HAP-1 (cell line): ENCODE measurements at regions not wholly inside any gene's neighbourhood (a gene's known extent, or its start where the extent isn't known, plus 50 kb on each side); places are given as distances from the start of the nearest gene placed in this dataset.

Experiments
- DNase-seq, 2 experiments: peaks; one replicate each; pipeline ENCODE4 v3.0.0-alpha.2; 2016 to 2020; ENCODE audit warnings: low spot score in 2 of 2
- H3K27me3 ChIP-seq: fragments of 250-450 bp; sonication (Bioruptor Pico); 2 replicates; pipeline ENCODE4 v1.5.1; 2020; ENCODE audit warnings: low read depth, mild to moderate bottlenecking, moderate library complexity
- H3K36me3 ChIP-seq: fragments of 250-450 bp; sonication (Bioruptor Pico); replicated peaks from 2 replicates; pipeline ENCODE4 v1.5.1; 2020; ENCODE audit warnings: mild to moderate bottlenecking
- H3K4me1 ChIP-seq: fragments of 250-450 bp; sonication (Bioruptor Pico); 2 replicates; pipeline ENCODE4 v1.5.1; 2020; ENCODE audit warnings: mild to moderate bottlenecking
- H3K4me3 ChIP-seq: fragments of 250-450 bp; sonication (Bioruptor Pico); 2 replicates; pipeline ENCODE4 v1.5.1; 2020; ENCODE audit warnings: mild to moderate bottlenecking, moderate library complexity
- H3K9me3 ChIP-seq: fragments of 250-450 bp; sonication (Bioruptor Pico); 2 replicates; pipeline ENCODE4 v1.5.1; 2020; ENCODE audit warnings: mild to moderate bottlenecking, moderate library complexity
- in situ Hi-C: fragments of 300-500 bp; cut with MboI; formaldehyde crosslinking; loops from 3 replicates; pipeline ENCODE4 v1.14.3; 2020; ENCODE audit warnings: low sequenced_read_pairs, inconsistent platforms, mixed read lengths

DNA sequence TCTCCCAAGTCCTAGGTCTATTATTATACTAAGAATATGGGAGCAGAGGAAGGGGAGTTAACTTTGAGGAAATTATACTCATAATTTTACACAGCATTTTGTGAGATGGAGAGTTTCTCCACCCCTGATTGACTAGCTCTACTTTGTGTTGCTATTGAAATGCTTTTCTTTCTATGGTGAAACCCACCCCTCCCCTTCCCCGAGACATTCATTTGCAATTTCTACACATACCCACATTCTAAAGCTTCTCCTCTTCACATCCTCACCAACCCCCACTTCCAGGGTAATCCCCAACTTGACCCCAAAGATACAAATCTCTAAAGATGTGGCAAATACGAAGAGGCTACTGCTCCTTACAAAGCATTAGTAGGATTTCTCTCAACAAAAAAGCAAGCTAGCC is 992.2 kb downstream of the BCL11A start:
- DNase-seq: no peak
- in situ Hi-C loops: no loop called here
- Histone ChIP-seq H3K4me1 (no peaks in the 10 kb centered on the region), H3K4me3 (no peak overlapping the region), H3K36me3 (no peaks in the 10 kb centered on the region), H3K9me3 (no peaks in the 10 kb centered on the region), H3K27me3 (no peaks in the 10 kb centered on the region)

GRCh38 chr2:59560769-59561168 is 992.7 kb downstream of the BCL11A start:
- H3K9me3 ChIP-seq: no peaks in the 10 kb centered on the region
- DNase-seq: no peak
- H3K4me1 ChIP-seq: no peaks in the 10 kb centered on the region
- H3K27me3 ChIP-seq: no peaks in the 10 kb centered on the region
- no peak overlapping the region for H3K4me3 ChIP-seq
- no peaks in the 10 kb centered on the region for H3K36me3 ChIP-seq
- in situ Hi-C loops: no loop called here

DNA sequence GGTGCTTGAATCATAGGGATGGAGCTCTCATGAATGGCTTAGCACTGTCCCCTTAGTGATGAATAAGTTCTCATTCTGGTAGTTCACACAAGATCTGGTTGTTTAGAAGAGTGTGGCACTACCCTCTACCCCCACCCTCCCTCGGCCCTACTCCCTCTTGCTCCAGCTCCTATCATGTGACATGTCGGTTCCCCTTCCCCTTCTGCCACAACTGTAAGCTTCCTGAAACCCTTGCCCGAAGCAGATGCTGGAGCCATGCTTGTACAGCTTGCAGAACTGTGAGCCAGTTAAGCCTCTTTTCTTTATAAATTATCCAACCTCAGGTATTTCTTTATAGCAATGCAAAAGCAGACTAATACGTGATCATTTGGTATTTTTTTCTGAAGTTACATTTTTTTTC is 1012.6 kb downstream of the BCL11A start:
- Histone ChIP-seq H3K27me3 (no peaks in the 10 kb centered on the region), H3K36me3 (no peaks in the 10 kb centered on the region), H3K9me3 (no peaks in the 10 kb centered on the region), H3K4me1 (no peaks in the 10 kb centered on the region), H3K4me3 (no peak overlapping the region)
- no peak for DNase-seq
- in situ Hi-C loops: no loop called here

DNA sequence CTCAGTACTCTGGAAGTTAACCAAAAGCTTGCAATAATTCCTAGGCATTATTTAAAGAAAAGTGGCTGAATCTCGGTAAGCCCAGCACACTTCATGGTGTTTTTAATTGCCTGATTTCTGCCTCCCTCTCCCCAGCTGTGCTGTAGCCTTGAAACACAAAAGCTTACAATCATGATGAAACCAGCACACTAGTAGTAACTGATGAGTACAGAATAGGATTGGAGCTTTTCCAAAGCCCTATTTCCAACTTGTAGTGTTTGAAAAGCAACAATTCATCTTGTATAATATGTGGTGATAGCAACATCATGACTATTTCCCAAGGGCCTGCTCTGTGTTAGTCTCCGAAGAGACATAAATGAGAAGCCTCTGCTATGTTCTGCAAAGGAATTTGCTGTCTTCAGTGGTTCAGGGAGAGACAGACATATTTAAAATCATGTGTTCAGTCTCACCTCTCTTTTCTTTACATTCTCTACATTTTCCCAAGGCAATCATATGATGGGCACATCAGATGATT is 1015.0 kb downstream of the BCL11A start:
- Histone ChIP-seq H3K4me1 (no peaks in the 10 kb centered on the region), H3K9me3 (no peaks in the 10 kb centered on the region), H3K27me3 (no peaks in the 10 kb centered on the region), H3K36me3 (no peaks in the 10 kb centered on the region), H3K4me3 (no peak overlapping the region)
- in situ Hi-C loops: no loop called here
- DNase-seq: no peak

DNA sequence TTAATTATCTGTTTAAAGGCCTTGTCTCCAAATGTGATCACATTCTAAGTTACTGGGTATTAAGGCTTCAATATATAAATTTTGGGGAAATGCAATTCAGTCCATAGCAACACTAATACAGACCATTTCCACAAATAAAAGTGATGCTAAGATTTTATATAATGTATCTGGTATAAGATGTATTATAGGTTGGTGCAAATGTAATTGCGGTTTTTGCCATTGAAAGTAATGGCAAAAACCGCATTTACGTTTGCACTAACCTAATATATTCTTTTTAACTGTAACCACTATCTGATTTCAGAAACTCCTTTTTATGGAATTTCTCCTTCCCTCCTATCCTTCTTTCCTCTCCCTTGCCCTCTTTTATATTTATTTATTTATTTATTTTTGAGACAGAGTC is 1020.6 kb downstream of the BCL11A start:
- in situ Hi-C loops: no loop called here
- no peaks in the 10 kb centered on the region for H3K9me3 ChIP-seq
- DNase-seq: no peak
- H3K4me1 ChIP-seq: no peaks in the 10 kb centered on the region
- no peak overlapping the region for H3K4me3 ChIP-seq
- no peaks in the 10 kb centered on the region for H3K27me3 ChIP-seq
- no peaks in the 10 kb centered on the region for H3K36me3 ChIP-seq

DNA sequence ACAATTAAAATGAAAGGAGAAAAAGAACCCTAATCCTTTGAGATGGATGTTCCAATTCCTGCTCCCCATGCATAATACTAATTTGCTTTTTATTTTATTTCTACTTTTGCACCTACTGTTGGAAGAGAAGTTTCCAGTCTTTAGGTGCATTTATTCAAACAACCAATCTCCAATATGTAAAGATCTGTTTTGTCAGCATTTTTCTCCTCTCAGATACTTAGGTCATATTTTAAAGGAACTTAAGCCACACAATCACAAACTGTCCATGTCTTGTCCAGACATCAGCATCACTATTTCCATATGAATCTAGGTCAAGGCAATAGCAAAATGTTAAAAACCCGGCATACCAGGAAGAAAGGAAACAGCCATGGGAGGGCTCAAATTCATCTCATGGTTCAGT is 1023.2 kb downstream of the BCL11A start:
- no peaks in the 10 kb centered on the region for H3K4me1 ChIP-seq
- no peak for DNase-seq
- no peaks in the 10 kb centered on the region for H3K36me3 ChIP-seq
- in situ Hi-C loops: no loop called here
- H3K27me3 ChIP-seq: no peaks in the 10 kb centered on the region
- H3K9me3 ChIP-seq: no peaks in the 10 kb centered on the region
- no peak overlapping the region for H3K4me3 ChIP-seq

DNA sequence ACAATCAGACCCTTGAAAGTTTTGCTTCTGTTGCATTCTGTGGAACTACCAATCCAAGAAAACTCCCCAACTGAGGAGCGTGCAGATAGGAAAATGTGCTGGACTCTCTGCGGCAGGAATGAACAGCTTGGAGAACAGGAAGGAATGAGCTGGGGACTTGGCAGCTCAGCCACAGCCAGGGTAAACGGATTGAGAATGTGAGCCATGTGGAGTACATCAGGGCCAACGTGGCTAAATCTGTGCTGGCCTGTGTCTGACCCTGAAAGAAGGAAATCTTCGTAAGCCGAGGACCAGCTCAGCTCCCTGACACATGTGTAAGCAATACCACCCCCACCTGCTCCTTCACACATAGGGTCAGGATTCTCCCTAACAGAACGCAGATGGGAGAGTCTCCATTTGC is 1023.7 kb downstream of the BCL11A start:
- no peak overlapping the region for H3K4me3 ChIP-seq
- no peaks in the 10 kb centered on the region for H3K4me1 ChIP-seq
- no peaks in the 10 kb centered on the region for H3K36me3 ChIP-seq
- DNase-seq: no peak
- no peaks in the 10 kb centered on the region for H3K9me3 ChIP-seq
- no peaks in the 10 kb centered on the region for H3K27me3 ChIP-seq
- in situ Hi-C loops: no loop called here

GRCh38 chr2:59528525-59528924 is 1024.9 kb downstream of the BCL11A start:
- Histone ChIP-seq H3K27me3 (no peaks in the 10 kb centered on the region), H3K36me3 (no peaks in the 10 kb centered on the region), H3K4me1 (no peaks in the 10 kb centered on the region), H3K9me3 (no peaks in the 10 kb centered on the region), H3K4me3 (no peak overlapping the region)
- DNase-seq: no peak
- in situ Hi-C loops: no loop called here

DNA sequence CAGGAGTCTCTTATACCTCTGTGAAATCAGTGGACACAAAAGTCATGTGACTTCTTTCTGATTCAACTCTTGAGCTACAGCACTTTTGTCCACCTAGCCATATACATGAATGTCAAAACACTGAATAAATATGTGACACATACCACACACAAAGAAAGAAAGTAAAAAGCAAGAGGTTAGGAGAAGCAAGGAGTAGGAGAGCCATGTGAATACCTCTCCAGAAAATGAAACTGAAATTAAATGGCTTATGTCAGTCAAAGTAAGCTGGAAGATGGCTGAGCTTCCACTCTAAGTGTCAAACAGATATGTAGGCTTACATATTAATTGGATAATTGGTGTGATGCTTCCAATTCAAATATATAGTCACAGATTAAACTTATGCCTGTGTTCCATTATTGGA is 1050.5 kb downstream of the BCL11A start:
- no peak for DNase-seq
- Histone ChIP-seq H3K36me3 (no peaks in the 10 kb centered on the region), H3K4me3 (no peak overlapping the region), H3K27me3 (no peaks in the 10 kb centered on the region), H3K9me3 (no peaks in the 10 kb centered on the region), H3K4me1 (no peaks in the 10 kb centered on the region)
- in situ Hi-C loops: no loop called here

DNA sequence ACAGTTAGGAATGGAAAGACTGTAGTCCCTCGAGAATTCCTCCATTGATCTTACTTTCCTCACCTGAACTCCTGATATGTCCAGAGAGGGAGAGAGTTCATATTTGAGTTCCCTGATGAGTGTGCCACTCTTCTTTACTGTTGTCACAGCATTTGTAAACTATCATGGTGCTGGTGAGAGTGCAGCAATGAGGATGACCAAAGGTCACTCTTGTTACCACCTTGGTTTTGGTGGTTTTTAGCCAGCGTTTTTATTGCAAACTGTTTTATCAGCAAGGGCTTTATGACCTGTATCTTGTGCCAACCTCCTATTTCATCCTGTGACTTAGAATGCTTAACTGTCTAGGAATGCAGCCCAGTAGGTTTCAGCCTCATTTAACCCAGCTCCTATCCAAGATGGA is 1062.5 kb downstream of the BCL11A start:
- H3K27me3 ChIP-seq: no peaks in the 10 kb centered on the region
- H3K36me3 ChIP-seq: no peaks in the 10 kb centered on the region
- no peaks in the 10 kb centered on the region for H3K4me1 ChIP-seq
- no peak overlapping the region for H3K4me3 ChIP-seq
- DNase-seq: no peak
- H3K9me3 ChIP-seq: no peaks in the 10 kb centered on the region
- in situ Hi-C loops: no loop called here

DNA sequence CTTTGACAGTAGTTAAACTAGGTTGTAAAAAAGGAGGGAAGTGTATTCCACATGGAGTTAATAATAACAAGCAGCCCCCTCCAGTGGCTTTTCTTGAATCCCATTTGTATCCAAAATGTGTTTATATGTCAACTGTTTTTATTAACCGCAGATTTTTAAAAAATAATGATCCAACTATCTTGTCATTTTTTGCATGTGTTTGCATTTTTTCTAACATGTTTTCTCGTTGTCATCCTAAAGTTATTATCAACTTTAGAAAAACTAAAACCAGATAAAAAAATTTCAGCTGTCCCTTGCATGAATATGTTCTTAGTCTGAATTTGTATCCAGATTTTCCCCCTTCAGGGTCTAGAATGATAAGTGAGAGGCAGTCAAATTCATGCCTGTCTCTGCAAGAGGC is 1063.3 kb downstream of the BCL11A start:
- Histone ChIP-seq H3K9me3 (no peaks in the 10 kb centered on the region), H3K4me1 (no peaks in the 10 kb centered on the region), H3K27me3 (no peaks in the 10 kb centered on the region), H3K36me3 (no peaks in the 10 kb centered on the region), H3K4me3 (no peak overlapping the region)
- no peak for DNase-seq
- in situ Hi-C loops: no loop called here

DNA sequence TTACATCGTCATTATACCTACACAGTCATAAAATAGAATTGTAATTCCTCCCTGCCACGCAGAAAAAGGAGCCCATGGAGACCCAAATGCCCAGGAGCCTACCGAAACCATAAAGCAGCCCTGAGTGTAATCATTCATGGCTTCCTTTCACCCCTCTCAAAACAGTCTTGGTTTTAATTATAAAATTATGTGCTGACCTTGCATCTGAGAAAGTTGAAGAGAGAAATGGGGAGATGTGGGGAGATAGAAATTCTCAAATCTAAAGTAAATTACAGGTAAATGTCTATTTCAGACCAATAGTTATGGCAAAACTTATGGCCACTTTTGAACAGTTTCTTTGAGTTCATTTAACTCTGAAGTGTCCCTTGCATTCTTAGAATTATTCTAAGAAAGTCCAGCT is 1068.8 kb downstream of the BCL11A start:
- H3K4me1 ChIP-seq: no peaks in the 10 kb centered on the region
- in situ Hi-C loops: no loop called here
- no peak for DNase-seq
- H3K4me3 ChIP-seq: no peak overlapping the region
- H3K9me3 ChIP-seq: no peaks in the 10 kb centered on the region
- no peaks in the 10 kb centered on the region for H3K27me3 ChIP-seq
- H3K36me3 ChIP-seq: no peaks in the 10 kb centered on the region

- no peaks in the 10 kb centered on the region for H3K9me3 ChIP-seq
- H3K4me3 ChIP-seq: no peak overlapping the region
- H3K4me1 ChIP-seq: no peaks in the 10 kb centered on the region
- H3K27me3 ChIP-seq: no peaks in the 10 kb centered on the region
- no peak for DNase-seq
- in situ Hi-C loops: no loop called here
- no peaks in the 10 kb centered on the region for H3K36me3 ChIP-seq
These were observed 1090.0 kb downstream of the BCL11A start for GRCh38 chr2:59463426-59463825.

GRCh38 chr2:59462422-59463197 is 1090.8 kb downstream of the BCL11A start:
- Histone ChIP-seq H3K36me3 (no peaks in the 10 kb centered on the region), H3K4me3 (no peak overlapping the region), H3K4me1 (no peaks in the 10 kb centered on the region), H3K27me3 (no peaks in the 10 kb centered on the region), H3K9me3 (no peaks in the 10 kb centered on the region)
- DNase-seq: no peak
- in situ Hi-C loops: no loop called here

GRCh38 chr2:59461127-59461526 is 1092.3 kb downstream of the BCL11A start:
- no peak for DNase-seq
- H3K4me1 ChIP-seq: no peaks in the 10 kb centered on the region
- in situ Hi-C loops: no loop called here
- H3K36me3 ChIP-seq: no peaks in the 10 kb centered on the region
- no peaks in the 10 kb centered on the region for H3K9me3 ChIP-seq
- H3K27me3 ChIP-seq: no peaks in the 10 kb centered on the region
- no peak overlapping the region for H3K4me3 ChIP-seq
